Smooth muscle cell (in vitro differentiated cells): ENCODE measurements at regions not wholly inside any gene's neighbourhood (a gene's known extent, or its start where the extent isn't known, plus 50 kb on each side); places are given as distances from the start of the nearest gene placed in this dataset.
A peak's percentile ranks its signal among the peaks of the same experiment; 100 is the strongest.

Experiments used
- DNase-seq: peaks from one replicate; lab custom pipeline; 2025; ENCODE audit not compliant: unreplicated experiment; lab: John Stamatoyannopoulos, UW
- H2AFZ ChIP-seq: fragments of 200-600 bp; sonication (generic); 2 replicates; pipeline ENCODE4 v1.6.0; 2016; ENCODE audit warnings: antibody characterized with exemption, low read depth, mild to moderate bottlenecking
- H3F3A ChIP-seq: fragments of 200-600 bp; sonication (generic); 2 replicates; pipeline ENCODE4 v1.6.0; 2017; ENCODE audit warnings: antibody characterized with exemption, low read depth
- H3K27ac ChIP-seq: fragments of 200-600 bp; sonication (generic); 2 replicates; pipeline ENCODE4 v1.5.1; 2016; ENCODE audit warnings: low read depth, mild to moderate bottlenecking
- H3K27me3 ChIP-seq: fragments of 200-600 bp; sonication (generic); 2 replicates; pipeline ENCODE4 v1.6.1; 2016; ENCODE audit warnings: low read depth, mild to moderate bottlenecking
- H3K36me3 ChIP-seq: fragments of 200-600 bp; sonication (generic); 2 replicates; pipeline ENCODE4 v1.5.1; 2016; ENCODE audit warnings: low read depth
- H3K4me1 ChIP-seq: fragments of 200-600 bp; sonication (generic); 2 replicates; pipeline ENCODE4 v1.5.1; 2016; ENCODE audit warnings: low read depth
- H3K4me2 ChIP-seq: fragments of 200-600 bp; sonication (generic); 2 replicates; pipeline ENCODE4 v1.6.0; 2016; ENCODE audit warnings: mild to moderate bottlenecking
- H3K4me3 ChIP-seq: fragments of 200-600 bp; sonication (generic); 2 replicates; pipeline ENCODE4 v1.5.1; 2016; ENCODE audit warnings: mild to moderate bottlenecking
- H3K79me2 ChIP-seq: fragments of 200-600 bp; sonication (generic); 2 replicates; pipeline ENCODE4 v1.6.0; 2016; ENCODE audit warnings: low read depth, mild to moderate bottlenecking
- H3K9ac ChIP-seq: fragments of 200-600 bp; sonication (generic); 2 replicates; pipeline ENCODE4 v1.6.0; 2016; ENCODE audit warnings: low read depth
- H3K9me3 ChIP-seq: fragments of 200-600 bp; sonication (generic); replicated peaks from 2 replicates; pipeline ENCODE4 v1.5.1; 2016; ENCODE audit warnings: low read depth
- H4K20me1 ChIP-seq: fragments of 200-600 bp; sonication (generic); 2 replicates; pipeline ENCODE4 v1.6.0; 2016; ENCODE audit warnings: low read depth
- CTCF ChIP-seq: fragments of 200-600 bp; sonication (generic); IDR thresholded peaks from 2 replicates; pipeline ENCODE4 v1.5.1; 2017; ENCODE audit warnings: borderline replicate concordance, mild to moderate bottlenecking, antibody characterized with exemption; ENCODE audit not compliant: insufficient read depth, poor library complexity, severe bottlenecking
- WGBS: methylation state at CpG from one replicate; pipeline ENCODE4 v1.1.7; 2016; ENCODE audit warnings: low lambda C conversion rate; 5-methylcytosine and 5-hydroxymethylcytosine counted together

DNA sequence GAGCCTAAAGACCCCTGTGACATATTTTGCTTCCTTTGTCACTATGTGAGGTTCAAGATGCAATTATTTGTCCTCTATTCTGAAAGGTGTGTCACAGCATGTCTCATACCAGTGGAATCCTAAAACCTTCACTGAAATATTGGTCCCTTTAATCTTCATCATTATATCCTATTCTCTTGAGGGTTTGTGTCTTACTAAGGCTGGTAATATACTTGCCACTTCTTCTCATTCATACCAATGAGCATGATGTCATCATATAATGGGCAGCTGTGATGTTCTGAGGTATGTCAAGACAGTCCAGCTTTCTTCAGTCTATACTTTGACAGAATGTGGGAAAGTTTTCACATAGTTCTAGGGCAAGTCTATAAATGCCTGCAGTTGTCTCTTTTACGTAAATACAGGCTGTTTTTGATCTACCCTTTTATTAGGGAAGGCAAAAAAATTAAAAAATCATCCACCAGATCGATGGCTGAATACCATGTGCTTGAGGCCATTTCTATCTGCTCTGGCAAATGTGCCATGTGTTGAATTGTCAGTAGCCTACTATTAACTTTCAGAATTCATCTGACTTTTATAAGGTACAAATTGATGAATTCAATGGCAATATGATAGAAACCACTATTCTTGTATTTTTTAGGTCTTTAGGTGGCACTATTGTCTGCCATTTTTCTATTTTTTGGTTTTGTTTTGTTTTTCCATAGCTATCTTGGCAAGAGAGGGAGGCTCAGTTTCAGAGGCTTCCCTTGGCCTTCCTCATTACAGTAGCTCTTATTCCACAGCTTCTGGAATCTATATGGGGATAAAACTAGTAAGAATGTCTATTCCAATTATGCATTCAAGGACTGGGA is 209.0 kb downstream of the PPARGC1A start:
- Histone ChIP-seq H3K4me2 (peak overlapping the region; percentile 18), H2AFZ (no peak overlapping the region), H3K36me3 (no peaks in the 10 kb centered on the region), H4K20me1 (no peaks in the 10 kb centered on the region), H3K4me3 (no peak overlapping the region), H3K9me3 (no peaks in the 10 kb centered on the region), H3K9ac (no peak overlapping the region), H3K79me2 (no peaks in the 10 kb centered on the region), H3K27ac (peak overlapping the region; percentile 54), H3F3A (peaks cover 5% of the 10 kb centered on the region), H3K27me3 (no peaks in the 10 kb centered on the region), H3K4me1 (no peaks in the 10 kb centered on the region)
- TF ChIP-seq CTCF: peak; percentile 21
- 63% methylated on average over 2 of the region's 2 CpGs for WGBS
- DNase-seq: no peak

DNA sequence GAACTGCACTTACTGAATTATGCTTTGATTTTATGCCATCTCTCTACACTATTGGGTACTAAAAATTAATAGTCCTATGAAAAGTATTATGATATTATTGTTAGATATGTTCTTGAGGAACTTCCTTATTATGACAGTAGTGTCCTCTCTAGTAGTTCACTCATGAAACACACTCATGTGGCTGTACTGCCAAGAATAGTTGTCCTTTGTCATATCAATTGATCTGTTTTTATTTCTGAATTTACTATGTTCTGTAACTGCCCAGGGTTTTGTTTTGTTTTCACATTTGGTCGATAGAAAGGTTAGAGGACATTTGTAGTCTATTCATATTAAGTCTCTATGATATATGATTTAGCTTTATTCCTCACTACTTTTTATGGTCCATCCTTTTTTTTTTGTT is 215.2 kb downstream of the PPARGC1A start:
- Histone ChIP-seq H2AFZ (no peak overlapping the region), H3K27ac (no peak overlapping the region), H3K79me2 (no peaks in the 10 kb centered on the region), H3K4me3 (no peak overlapping the region), H3K36me3 (no peaks in the 10 kb centered on the region), H3F3A (no peaks in the 10 kb centered on the region), H3K9ac (no peak overlapping the region), H3K9me3 (no peaks in the 10 kb centered on the region), H3K27me3 (no peaks in the 10 kb centered on the region), H3K4me1 (no peaks in the 10 kb centered on the region), H4K20me1 (no peaks in the 10 kb centered on the region), H3K4me2 (no peak overlapping the region)
- no peak for DNase-seq
- no peak for TF ChIP-seq CTCF
- 80% methylated on average over 1 of the region's 1 CpG for WGBS

GRCh38 chr4:23667659-23668058 is 222.2 kb downstream of the PPARGC1A start:
- no peaks in the 10 kb centered on the region for H3K79me2 ChIP-seq
- no peak overlapping the region for H3K27ac ChIP-seq
- no peaks in the 10 kb centered on the region for H3K9me3 ChIP-seq
- H3K9ac ChIP-seq: no peak overlapping the region
- H3K4me1 ChIP-seq: no peaks in the 10 kb centered on the region
- 94% methylated on average over 3 of the region's 3 CpGs for WGBS
- DNase-seq: no peak
- no peak overlapping the region for H3K4me3 ChIP-seq
- no peak overlapping the region for H2AFZ ChIP-seq
- no peaks in the 10 kb centered on the region for H3F3A ChIP-seq
- no peak overlapping the region for H3K4me2 ChIP-seq
- no peaks in the 10 kb centered on the region for H3K36me3 ChIP-seq
- TF ChIP-seq CTCF: no peak
- H3K27me3 ChIP-seq: no peaks in the 10 kb centered on the region
- H4K20me1 ChIP-seq: no peaks in the 10 kb centered on the region

DNA sequence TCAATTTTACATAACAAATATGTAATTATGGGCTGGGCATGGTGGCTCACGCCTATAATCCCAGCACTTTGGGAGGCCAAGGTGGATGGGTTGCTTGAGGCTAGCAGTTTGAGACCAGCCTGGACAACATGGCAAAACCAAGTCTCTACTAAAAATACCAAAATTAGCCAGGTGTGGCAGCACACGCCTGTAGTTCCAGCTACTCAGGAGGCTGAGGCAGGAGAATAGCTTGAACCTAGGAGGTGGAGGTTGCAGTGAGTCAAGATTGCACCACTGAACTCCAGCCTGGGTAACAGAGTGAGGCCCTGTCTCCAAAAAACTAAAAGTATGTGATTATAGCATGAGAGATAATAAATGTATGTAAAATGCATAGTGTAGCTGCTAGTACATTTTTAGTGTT is 229.0 kb downstream of the PPARGC1A start:
- Histone ChIP-seq H3K9ac (no peak overlapping the region), H3K79me2 (no peaks in the 10 kb centered on the region), H3K4me3 (no peak overlapping the region), H3K4me2 (no peak overlapping the region), H3K27ac (no peak overlapping the region), H4K20me1 (no peaks in the 10 kb centered on the region), H3K27me3 (no peaks in the 10 kb centered on the region), H3F3A (no peaks in the 10 kb centered on the region), H3K36me3 (no peaks in the 10 kb centered on the region), H2AFZ (no peak overlapping the region), H3K4me1 (no peaks in the 10 kb centered on the region), H3K9me3 (no peaks in the 10 kb centered on the region)
- DNase-seq: no peak
- no peak for TF ChIP-seq CTCF
- WGBS: 91% methylated on average over 2 of the region's 2 CpGs
